ENCODE measurements at regions not wholly inside any gene's neighbourhood (a gene's known extent, or its start where the extent isn't known, plus 50 kb on each side); places are given as distances from the start of the nearest gene placed in this dataset.

- TF ChIP-seq EZH2 (IDR thresholded peaks at IDR 0.05; ENCODE audit: insufficient read depth, poor library complexity, severe bottlenecking) (no peak), EZH2phosphoT487 (IDR thresholded peaks at IDR 0.05; ENCODE audit: insufficient read depth, low read depth) (no peak)
These were observed 157.4 kb downstream of the SHOX2 start for GRCh38 chr3:157948605-157949383.
